HL-60/S4 treated with retinoic acid at 250 ng/mL for 4 days and 3 days (cell line): ENCODE measurements at regions not wholly inside any gene's neighbourhood (a gene's known extent, or its start where the extent isn't known, plus 50 kb on each side); places are given as distances from the start of the nearest gene placed in this dataset.
"Not testable (repeated sequence)": the region's sequence is repeated elsewhere in the genome, so short reads cannot be mapped to it uniquely, and the experiment has no call there.

Experiments used
- in situ Hi-C: fragments of 300-500 bp; cut with MboI; formaldehyde crosslinking; loops from 2 replicates; pipeline ENCODE4 v1.7.0; 2022; ENCODE audit warnings: low sequenced_read_pairs

DNA sequence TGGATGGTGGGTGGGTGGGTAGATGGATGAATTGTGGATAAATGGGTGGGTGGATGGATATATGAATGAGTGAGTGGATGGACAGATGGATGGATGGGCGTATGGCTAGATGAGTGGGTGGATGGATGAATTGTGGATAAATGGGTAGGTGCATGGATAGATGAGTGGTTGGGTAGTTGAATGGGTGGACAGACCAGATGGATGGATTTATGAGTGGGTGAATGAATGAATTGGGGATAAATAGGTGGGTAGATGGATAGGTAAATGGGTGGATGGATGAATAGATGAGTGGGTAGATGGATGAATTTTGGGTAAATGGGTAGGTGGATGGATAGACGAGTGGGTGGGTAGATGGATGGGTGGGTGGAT, 108.7 kb downstream of the NPIPB11 start:
- in situ Hi-C loops, result not testable (repeated sequence)

DNA sequence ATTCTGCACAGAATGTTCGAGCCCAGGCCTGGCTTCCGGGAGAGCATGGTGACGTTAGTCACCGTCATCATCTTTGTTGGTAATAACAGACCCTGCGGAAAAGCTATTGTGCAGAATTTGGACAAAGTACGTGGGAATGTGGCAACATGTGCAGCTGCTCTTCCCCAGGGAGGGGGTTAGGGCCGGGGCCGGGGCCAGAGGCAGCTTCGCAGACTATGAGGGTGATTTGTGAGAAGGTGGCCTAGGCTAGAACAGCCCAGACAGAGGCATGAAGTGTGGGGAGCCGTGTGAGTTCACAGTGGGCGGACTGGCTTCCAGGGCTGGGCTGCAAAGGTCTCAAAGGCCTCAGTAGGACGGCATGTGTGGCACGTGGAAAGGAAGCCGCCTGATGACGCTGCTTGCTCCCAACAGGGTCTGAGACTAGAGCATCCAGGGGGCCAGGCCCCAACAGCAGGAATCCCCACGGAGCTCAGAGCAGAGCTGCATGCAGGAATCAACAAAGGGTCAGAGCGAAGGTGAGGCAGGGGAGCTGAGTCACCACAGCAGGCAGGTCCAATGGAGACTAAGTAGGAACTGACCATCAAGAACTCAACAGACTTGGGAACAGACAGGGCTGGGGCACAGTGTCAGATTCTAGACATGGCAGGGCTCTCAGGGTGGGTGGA, 109.2 kb downstream of the NPIPB11 start:
- in situ Hi-C loops, result not testable (repeated sequence)

DNA sequence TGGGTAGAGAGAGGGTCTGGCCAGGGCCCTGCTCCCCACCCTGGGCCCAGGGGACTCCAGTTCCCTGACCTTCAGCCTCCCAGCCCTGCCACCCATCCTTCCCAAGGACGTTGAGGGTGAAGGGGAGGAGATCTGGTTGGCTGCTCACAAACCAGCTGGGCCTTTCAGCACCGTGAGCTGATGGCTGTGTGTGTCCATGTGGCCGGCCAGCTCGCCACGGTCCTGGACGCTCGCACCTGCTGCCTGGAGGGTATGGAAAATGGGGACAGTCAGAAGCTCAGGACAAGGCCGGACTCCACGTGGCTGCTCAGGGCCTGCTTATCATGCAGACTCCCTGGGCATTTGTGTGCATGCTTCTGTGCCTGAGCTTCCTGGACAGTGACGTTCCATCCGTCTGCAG, 110.3 kb downstream of the NPIPB11 start:
- in situ Hi-C loops, result not testable (repeated sequence)

DNA sequence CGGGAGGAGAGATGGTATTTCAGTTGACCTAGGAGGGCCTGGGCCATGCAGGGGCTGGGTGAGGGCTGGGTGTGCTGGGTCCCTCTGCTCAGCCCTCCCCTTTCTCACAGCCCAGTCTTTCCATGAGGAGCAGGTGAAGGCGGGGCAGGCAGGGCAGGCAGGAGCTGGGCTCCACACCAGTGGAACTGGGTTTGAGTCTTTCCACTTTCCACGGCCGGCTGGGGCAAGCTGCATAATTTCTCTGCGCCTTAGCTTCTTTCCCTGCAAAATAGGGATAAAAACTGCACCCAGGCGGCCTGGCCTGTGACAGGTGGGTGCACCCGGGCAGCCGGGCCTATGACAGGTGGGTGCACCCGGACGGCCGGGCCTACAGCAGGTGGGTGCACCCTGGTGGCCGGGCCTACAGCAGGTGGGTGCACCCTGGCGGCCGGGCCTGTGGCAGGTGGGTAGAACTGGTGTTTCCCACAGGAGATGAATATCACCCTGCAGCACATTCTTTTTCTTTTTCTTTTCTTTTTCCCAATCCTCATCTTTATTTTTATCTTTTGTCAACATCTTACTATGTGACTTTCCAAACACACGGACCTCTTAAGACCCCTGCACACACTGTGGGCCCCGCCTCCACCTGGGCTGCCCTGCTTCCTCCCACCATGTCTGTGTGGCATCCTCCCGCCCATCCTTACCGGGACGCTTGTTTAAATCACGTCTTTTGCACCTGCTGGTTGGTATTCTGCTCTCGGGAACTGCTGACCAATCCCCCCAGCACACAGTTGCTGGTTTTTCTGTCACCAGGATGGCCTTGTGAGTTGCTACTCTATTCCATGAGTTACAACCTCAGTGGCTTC, 111.3 kb downstream of the NPIPB11 start:
- in situ Hi-C loops, result not testable (repeated sequence)

GRCh38 chr16:29294400-29294933, 112.0 kb downstream of the NPIPB11 start:
- in situ Hi-C loops, result not testable (repeated sequence)

DNA sequence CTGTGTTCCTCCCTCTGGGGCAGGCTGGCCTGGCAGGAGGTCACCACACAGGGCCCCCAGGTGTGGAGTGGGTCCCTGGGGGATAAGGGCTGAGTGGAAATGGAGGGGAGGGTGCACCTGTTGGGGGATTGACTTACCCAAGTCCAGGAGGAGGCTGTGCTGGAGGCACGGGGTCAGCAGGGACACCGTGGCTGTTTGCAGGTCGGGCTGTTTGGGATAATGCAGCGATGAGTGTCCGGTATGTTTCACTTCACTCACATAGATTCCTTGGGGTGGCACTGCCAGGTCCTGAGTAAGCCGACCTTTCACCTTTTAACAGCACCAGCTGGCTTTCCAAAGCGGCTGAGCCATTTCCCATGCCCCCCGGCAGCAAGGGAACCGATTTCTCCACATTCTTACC, 113.0 kb downstream of the NPIPB11 start:
- in situ Hi-C loops, result not testable (repeated sequence)

DNA sequence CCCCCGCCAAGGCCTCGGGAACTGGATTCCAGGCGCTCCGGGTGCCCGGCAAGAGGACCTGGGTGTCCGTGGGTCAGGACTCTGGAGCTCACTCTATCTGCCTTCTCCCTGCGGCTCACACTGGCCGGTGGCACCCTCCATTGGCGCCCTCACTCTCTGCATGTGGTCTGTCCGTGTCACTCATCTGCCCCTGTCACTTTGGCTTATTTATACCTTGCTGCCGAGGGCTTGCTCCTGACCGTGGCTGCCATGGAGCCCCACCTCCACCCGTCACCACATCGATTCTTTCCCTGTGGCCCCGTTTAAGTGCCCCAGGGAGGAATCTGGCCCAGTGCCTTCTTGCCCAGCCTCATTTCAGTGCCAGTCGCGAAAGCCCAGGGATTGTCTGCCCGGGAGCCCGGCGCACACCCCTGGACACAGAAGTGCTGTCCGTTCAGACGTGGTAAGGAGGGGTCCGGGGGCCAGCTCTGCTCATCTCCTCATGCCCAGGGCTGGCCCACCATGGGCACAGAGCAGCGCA, 113.5 kb downstream of the NPIPB11 start:
- in situ Hi-C loops, result not testable (repeated sequence)

DNA sequence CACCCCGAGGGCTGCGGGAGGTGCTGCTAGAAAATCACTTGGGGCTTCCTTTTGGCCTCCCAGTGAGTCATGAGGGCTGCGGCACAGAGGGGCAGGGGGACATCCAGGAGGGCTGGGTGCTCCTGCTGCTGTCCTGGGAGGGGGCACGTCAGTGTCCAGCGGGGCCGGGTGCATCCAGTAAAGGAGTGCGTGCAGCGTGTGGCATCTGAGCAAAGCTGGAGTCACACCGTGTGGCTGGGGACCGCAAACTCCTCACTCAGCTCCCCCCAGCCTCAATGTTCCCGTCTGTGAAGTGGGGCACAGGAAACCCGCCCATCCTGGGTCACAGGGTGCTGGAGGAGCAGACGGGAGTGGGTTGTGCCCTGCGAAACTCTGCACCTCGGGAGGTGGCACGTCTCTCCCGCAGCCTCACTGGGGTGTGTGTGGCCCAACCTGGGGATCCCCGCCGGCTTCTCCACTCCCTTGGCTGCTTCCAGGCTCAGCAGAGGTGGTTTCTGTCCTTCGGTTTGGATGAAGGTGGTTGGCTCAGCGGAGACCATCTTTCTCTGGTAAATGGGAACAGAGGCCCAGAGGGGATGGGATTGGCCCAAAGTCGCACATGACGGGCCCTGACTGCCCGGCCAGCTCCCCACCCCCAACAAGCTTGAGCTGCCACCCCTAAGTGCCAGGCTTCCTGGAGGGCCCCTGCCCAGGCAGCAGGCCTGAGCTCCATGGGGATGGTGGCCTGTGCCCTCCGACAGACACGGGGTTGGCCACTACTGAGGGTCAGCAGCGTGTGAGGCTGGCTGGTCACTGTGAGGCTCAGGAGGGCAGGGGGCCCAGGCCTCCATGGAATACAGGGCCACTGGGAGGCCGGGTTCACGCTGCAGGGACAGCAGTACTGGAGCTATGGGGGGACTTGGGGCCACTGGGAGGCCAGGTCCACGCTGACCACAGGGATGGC, 114.9 kb downstream of the NPIPB11 start:
- in situ Hi-C loops, result not testable (repeated sequence)

GRCh38 chr16:29290631-29291247, 115.8 kb downstream of the NPIPB11 start:
- in situ Hi-C loops, result no loop called here

GRCh38 chr16:29289516-29290239, 116.8 kb downstream of the NPIPB11 start:
- in situ Hi-C loops, result not testable (repeated sequence)

DNA sequence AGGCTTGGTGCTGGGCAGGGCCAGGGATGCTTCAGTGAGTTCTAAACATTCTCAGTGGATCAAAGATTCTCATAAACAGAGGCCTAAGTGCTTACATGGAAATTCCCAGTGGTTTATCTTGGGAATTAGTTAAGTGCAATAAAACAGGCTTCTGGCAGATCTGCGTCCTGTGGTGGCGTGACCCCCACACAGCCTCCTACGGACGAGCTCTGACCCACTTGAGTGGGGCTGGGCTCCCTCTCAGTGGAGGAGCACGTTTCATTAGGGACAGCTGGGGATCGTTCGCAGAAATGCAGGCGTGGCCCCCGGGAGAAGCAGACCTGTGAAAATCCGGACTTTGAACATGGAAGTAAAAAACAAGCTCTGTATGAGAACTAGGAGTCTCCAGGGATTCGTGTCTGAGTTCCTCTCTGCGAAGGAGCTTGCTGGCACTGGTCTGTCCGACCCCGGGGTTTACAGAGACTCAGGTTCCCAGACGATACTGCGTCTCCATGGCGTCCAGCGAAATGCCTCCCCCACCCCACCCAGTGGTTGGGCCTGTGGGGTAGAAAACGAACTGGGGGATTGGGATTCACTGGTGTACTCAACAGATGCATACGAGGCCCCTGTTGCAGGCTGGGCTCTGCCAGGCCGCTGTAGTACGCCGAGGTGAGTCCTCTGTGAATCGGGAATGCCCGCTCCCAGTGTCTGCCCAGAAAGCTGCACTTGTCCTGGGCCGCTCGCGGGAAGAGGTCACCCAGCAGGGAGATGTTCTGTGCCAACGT, 117.6 kb downstream of the NPIPB11 start:
- in situ Hi-C loops, result not testable (repeated sequence)

DNA sequence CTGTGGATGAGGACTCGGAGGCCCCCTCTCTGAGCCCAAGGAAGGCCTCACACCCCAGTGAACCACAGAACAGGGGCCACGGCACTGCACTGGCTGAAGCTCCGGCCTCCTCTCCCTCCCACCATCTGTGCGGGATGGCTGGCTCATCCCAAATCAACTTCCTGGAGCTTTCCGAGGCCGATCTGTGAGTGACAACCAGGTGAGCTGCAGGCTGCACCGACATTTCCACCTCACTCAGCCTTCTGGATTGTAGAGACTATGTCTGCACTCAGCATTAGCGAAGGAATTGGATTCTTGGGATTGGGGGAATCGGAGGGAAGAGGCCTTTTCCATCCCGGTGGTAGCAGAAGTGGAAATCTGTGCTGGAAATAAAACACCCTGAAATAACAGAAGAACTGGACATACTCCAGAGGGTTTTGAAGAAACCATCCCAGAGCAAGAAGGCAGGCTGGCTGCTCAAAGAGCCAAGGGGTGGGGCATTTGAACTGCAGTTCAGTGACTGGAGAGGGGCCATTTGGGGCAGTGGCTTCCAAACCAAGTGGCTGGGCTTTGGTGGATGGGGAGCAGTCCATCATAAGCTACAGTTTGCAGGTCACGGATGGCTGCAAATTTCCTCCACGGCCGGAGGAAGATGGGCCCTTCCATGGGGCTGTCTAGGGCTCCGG, 118.5 kb downstream of the NPIPB11 start:
- in situ Hi-C loops, result not testable (repeated sequence)

DNA sequence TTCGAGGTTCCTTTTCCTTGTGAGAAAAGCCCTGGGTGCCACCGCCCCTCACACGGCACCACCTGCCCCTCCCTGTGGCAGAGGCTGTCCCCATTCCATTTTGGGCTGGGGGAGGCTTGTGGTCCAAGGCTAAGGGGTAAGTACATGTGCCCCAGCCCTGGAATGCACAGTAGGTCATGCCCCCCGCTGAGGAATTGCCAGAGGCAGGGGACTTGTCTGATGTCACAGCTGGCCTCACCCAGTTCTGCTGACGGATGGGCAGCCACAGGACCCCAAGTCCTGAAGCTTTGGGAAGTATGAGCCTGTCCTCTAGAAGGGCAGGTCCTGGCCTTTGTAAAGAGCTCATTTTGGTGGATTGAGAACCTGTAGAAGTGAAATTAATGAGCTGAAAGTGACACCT, 119.3 kb downstream of the NPIPB11 start:
- in situ Hi-C loops, result not testable (repeated sequence)

GRCh38 chr16:29286796-29287195, 119.7 kb downstream of the NPIPB11 start:
- in situ Hi-C loops, result not testable (repeated sequence)

DNA sequence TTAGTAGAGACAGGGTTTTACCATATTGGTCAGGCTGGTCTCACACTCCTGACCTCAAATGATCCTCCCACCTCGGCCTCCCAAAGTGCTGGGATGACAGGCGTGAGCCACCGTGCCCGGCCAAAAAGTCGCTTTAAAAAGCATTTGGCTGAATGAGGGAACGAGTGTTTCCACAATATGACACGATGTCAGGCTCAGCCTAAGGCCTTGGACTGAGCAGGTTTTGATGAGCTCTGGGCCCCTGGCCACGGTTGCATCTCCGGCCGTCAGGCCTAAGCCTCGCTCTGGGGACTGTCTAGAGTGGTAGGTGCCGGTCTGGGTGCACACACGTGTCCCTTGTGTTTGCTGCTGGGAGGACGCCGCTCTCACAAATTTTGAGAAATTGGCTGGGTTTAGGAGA, 120.3 kb downstream of the NPIPB11 start:
- in situ Hi-C loops, result not testable (repeated sequence)

DNA sequence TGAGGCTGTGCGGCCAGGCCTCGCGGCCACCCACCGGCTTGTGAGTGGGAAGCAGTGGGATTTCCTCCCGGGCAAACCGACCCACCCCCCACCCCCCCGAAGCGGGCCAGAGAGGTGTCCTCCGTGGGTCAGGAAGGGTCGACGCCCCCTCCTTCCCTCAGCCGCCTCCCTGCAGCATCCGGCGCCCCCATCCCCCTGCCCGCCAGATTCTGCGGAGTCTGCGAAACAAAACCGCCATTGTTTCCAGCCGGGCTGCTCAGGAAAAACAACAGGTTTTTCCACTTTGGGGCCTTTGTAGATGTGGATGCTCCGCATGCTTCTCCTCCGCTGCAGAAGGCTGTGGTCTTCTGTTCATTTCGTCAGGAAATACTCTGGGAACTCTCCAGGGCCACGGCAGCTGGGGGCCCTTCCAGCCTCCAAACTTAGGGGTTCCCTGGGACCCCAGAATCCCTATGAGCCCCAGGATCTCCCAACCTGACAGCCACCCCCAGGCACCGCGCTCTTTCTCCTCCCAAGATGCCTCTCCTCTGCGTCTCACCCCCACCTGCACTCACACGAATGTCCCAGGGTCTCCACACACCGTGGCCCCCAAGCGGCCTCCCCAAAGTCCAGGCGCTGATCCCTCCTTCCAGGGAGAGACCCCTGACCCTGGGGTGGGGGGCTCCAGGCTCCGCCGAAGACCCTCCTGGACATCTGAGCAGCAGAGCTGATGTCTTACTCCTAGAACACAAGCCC, 121.2 kb downstream of the NPIPB11 start:
- in situ Hi-C loops, result not testable (repeated sequence)

- in situ Hi-C loops, result not testable (repeated sequence)
Observed at GRCh38 chr16:29284723-29285122, 121.8 kb downstream of the NPIPB11 start.

- in situ Hi-C loops, result not testable (repeated sequence)
Observed at GRCh38 chr16:29284159-29284558, 122.4 kb downstream of the NPIPB11 start.
